DND-41 (cell line): ENCODE measurements at regions not wholly inside any gene's neighbourhood (a gene's known extent, or its start where the extent isn't known, plus 50 kb on each side); places are given as distances from the start of the nearest gene placed in this dataset.

Source experiments
- CTCF ChIP-seq: IDR thresholded peaks from 2 replicates; pipeline ENCODE4 v1.5.1; 2012; ENCODE audit warnings: borderline replicate concordance, low read length, moderate library complexity, mild to moderate bottlenecking; ENCODE audit not compliant: poor library complexity, severe bottlenecking; ENCODE audit errors: extremely low read depth
- EZH2 ChIP-seq: IDR thresholded peaks from 3 replicates; pipeline ENCODE4 v1.6.1; 2012; ENCODE audit warnings: borderline replicate concordance, low read depth, mild to moderate bottlenecking, moderate library complexity, low read length, inconsistent platforms; ENCODE audit not compliant: severe bottlenecking

GRCh38 chr12:124087266-124088051 is 114.4 kb downstream of the ZNF664 start:
- TF ChIP-seq CTCF (no peak), EZH2 (no peak)
